H9 (cell line): ENCODE measurements at regions not wholly inside any gene's neighbourhood (a gene's known extent, or its start where the extent isn't known, plus 50 kb on each side); places are given as distances from the start of the nearest gene placed in this dataset.

ENCODE experiments used
- DNase-seq: peaks from one replicate; pipeline ENCODE4 v3.0.0-alpha.2; 2017
- H2AFZ ChIP-seq: one replicate; pipeline ENCODE4 v1.6.1; 2013; ENCODE audit warnings: mild to moderate bottlenecking, low read length, control low read depth, moderate library complexity
- H2AK5ac ChIP-seq: 2 replicates; pipeline ENCODE4 v1.6.1; 2013; ENCODE audit warnings: low read length, control low read depth, mixed read lengths; ENCODE audit not compliant: insufficient read length
- H2BK120ac ChIP-seq: one replicate; pipeline ENCODE4 v1.6.1; 2013; ENCODE audit warnings: low read depth, mild to moderate bottlenecking, low read length, control low read depth, inconsistent platforms; ENCODE audit not compliant: poor library complexity, severe bottlenecking
- H2BK12ac ChIP-seq: 2 replicates; pipeline ENCODE4 v1.6.1; 2013; ENCODE audit warnings: low read length, control low read depth, mixed read lengths, low read depth; ENCODE audit not compliant: insufficient read length
- H2BK15ac ChIP-seq: 2 replicates; pipeline ENCODE4 v1.6.1; 2013; ENCODE audit warnings: low read depth, low read length, control low read depth
- H2BK20ac ChIP-seq: one replicate; pipeline ENCODE4 v1.6.1; 2013; ENCODE audit warnings: low read depth, mild to moderate bottlenecking, low read length, control low read depth, inconsistent platforms; ENCODE audit not compliant: poor library complexity, severe bottlenecking
- H2BK5ac ChIP-seq: 2 replicates; pipeline ENCODE4 v1.6.1; 2013; ENCODE audit warnings: low read length, control low read depth, mixed read lengths; ENCODE audit not compliant: insufficient read length
- H3K14ac ChIP-seq: 2 replicates; pipeline ENCODE4 v1.6.1; 2013; ENCODE audit warnings: low read length, control low read depth; ENCODE audit not compliant: insufficient read depth
- H3K18ac ChIP-seq: 2 replicates; pipeline ENCODE4 v1.6.1; 2013; ENCODE audit warnings: low read depth, mild to moderate bottlenecking, mixed read lengths, low read length, control low read depth; ENCODE audit not compliant: insufficient read length
- H3K23ac ChIP-seq: 2 replicates; pipeline ENCODE4 v1.6.1; 2013; ENCODE audit warnings: low read length, control low read depth, mixed read lengths, low read depth; ENCODE audit not compliant: insufficient read length
- H3K23me2 ChIP-seq: 2 replicates; pipeline ENCODE4 v1.6.1; 2013; ENCODE audit warnings: low read depth, mild to moderate bottlenecking, mixed read lengths, low read length, control low read depth; ENCODE audit not compliant: insufficient read length, poor library complexity, severe bottlenecking
- H3K27ac ChIP-seq: 2 replicates; pipeline ENCODE4 v1.5.1; 2013; ENCODE audit warnings: low read length, control low read depth, mixed read lengths, low read depth; ENCODE audit not compliant: insufficient read length
- H3K27me3 ChIP-seq: 2 replicates; pipeline ENCODE4 v1.6.1; 2013; ENCODE audit warnings: low read length, control low read depth, inconsistent platforms; ENCODE audit not compliant: insufficient read depth
- H3K4ac ChIP-seq: 2 replicates; pipeline ENCODE4 v1.6.1; 2013; ENCODE audit warnings: low read depth, mild to moderate bottlenecking, control low read depth, inconsistent platforms, low read length, moderate library complexity
- H3K4me1 ChIP-seq: 2 replicates; pipeline ENCODE4 v1.6.1; 2013; ENCODE audit warnings: low read length, control low read depth, inconsistent platforms; ENCODE audit not compliant: insufficient read depth
- H3K4me2 ChIP-seq: 2 replicates; pipeline ENCODE4 v1.6.1; 2013; ENCODE audit warnings: low read length, control low read depth, mixed read lengths; ENCODE audit not compliant: insufficient read length, insufficient read depth
- H3K56ac ChIP-seq: 2 replicates; pipeline ENCODE4 v1.6.1; 2013; ENCODE audit warnings: low read depth, mild to moderate bottlenecking, mixed read lengths, low read length, control low read depth; ENCODE audit not compliant: insufficient read length
- H3K79me1 ChIP-seq: 2 replicates; pipeline ENCODE4 v1.6.1; 2013; ENCODE audit warnings: low read depth, mild to moderate bottlenecking, moderate library complexity, low read length, control low read depth, inconsistent platforms; ENCODE audit not compliant: insufficient read depth, poor library complexity, severe bottlenecking
- H3K79me2 ChIP-seq: 2 replicates; pipeline ENCODE4 v1.6.1; 2013; ENCODE audit warnings: low read length, control low read depth, inconsistent platforms; ENCODE audit not compliant: insufficient read depth
- H3K9ac ChIP-seq: 2 replicates; pipeline ENCODE4 v1.6.1; 2013; ENCODE audit warnings: low read length, control low read depth, mixed read lengths; ENCODE audit not compliant: insufficient read length; ENCODE audit errors: extremely low read depth
- H3K9me3 ChIP-seq: one replicate; pipeline ENCODE4 v1.6.1; 2013; ENCODE audit warnings: low read depth, low read length, inconsistent platforms; ENCODE audit not compliant: control insufficient read depth
- H3T11ph ChIP-seq: one replicate; pipeline ENCODE4 v1.6.1; 2013; ENCODE audit warnings: mild to moderate bottlenecking, low read length, control low read depth, inconsistent platforms
- H4K20me1 ChIP-seq: one replicate; pipeline ENCODE4 v1.6.1; 2013; ENCODE audit not compliant: control insufficient read depth, insufficient read length, insufficient read depth
- H4K5ac ChIP-seq: 2 replicates; pipeline ENCODE4 v1.6.1; 2013; ENCODE audit warnings: low read depth, mild to moderate bottlenecking, mixed read lengths, low read length, control low read depth; ENCODE audit not compliant: insufficient read length
- H4K8ac ChIP-seq: replicated peaks from 2 replicates; pipeline ENCODE4 v1.6.1; 2013; ENCODE audit warnings: low read length, control low read depth, mixed read lengths, low read depth; ENCODE audit not compliant: insufficient read length
- H4K91ac ChIP-seq: 2 replicates; pipeline ENCODE4 v1.6.1; 2013; ENCODE audit warnings: low read depth, mild to moderate bottlenecking, moderate library complexity, mixed read lengths, low read length, control low read depth; ENCODE audit not compliant: insufficient read length
- H3K27ac Mint-ChIP-seq, 3 experiments: 2 replicates in 2 of 3; 3 replicates in 1 of 3; pipeline ENCODE4 v1.8.0; 2020 to 2021; ENCODE audit warnings: mixed read lengths in 3 of 3, mild to moderate bottlenecking in 1 of 3, moderate library complexity in 1 of 3
- H3K27me3 Mint-ChIP-seq: 2 replicates; pipeline ENCODE4 v1.8.0; 2021; ENCODE audit warnings: low read depth, mild to moderate bottlenecking, moderate library complexity, mixed read lengths
- H3K36me3 Mint-ChIP-seq, 3 experiments: 2 replicates in 2 of 3; 3 replicates in 1 of 3; pipeline ENCODE4 v1.8.0; 2020 to 2021; ENCODE audit warnings: low read depth in 3 of 3, mixed read lengths in 3 of 3; ENCODE audit not compliant: insufficient read depth in 1 of 3
- H3K4me1 Mint-ChIP-seq, 2 experiments: 2 replicates each; pipeline ENCODE4 v1.8.0; 2020; ENCODE audit warnings: mixed read lengths in 2 of 2
- H3K4me3 Mint-ChIP-seq, 2 experiments: 2 replicates in 1 of 2; 3 replicates in 1 of 2; pipeline ENCODE4 v1.8.0; 2020 to 2021; ENCODE audit warnings: mild to moderate bottlenecking in 2 of 2, mixed read lengths in 2 of 2, moderate library complexity in 1 of 2
- H3K9me3 Mint-ChIP-seq, 2 experiments: 2 replicates in 1 of 2; 3 replicates in 1 of 2; pipeline ENCODE4 v1.8.0; 2020; ENCODE audit warnings: mild to moderate bottlenecking in 2 of 2, mixed read lengths in 2 of 2, moderate library complexity in 1 of 2
- CTCF ChIP-seq: fragments of 200-600 bp; sonication (generic); conservative IDR thresholded peaks from 3 replicates; pipeline ENCODE4 v1.8.0; 2021; ENCODE audit warnings: antibody characterized with exemption, mild to moderate bottlenecking
- WGBS: extraction: QIAGEN DNeasy Blood & Tissue Kit; methylation state at CpG from one replicate; pipeline ENCODE4 v1.1.7; 2013; ENCODE audit warnings: missing lambda C conversion rate, low lambda C conversion rate, mixed read lengths; ENCODE audit not compliant: insufficient read length; ENCODE audit errors: extremely low coverage; 5-methylcytosine and 5-hydroxymethylcytosine counted together

GRCh38 chr4:94036964-94037363 lies 170.7 kb upstream of the SMARCAD1 start:
- Histone ChIP-seq H3K27ac (no peak overlapping the region), H3K79me2 (no peaks in the 10 kb centered on the region), H2BK15ac (no peak overlapping the region), H4K5ac (no peak overlapping the region), H3K4me1 (no peaks in the 10 kb centered on the region; the same call in 1 of the 2 replicates), H2BK5ac (no peak overlapping the region), H3K79me1 (no peaks in the 10 kb centered on the region), H2AK5ac (no peak overlapping the region), H2BK12ac (no peak overlapping the region), H3K4ac (no peak overlapping the region), H4K20me1 (no peaks in the 10 kb centered on the region), H3T11ph (no peak overlapping the region), H3K23ac (no peak overlapping the region), H3K9ac (no peak overlapping the region), H3K4me2 (no peak overlapping the region), H3K9me3 (no peaks in the 10 kb centered on the region), H2BK120ac (no peak overlapping the region), H2BK20ac (no peak overlapping the region), H3K56ac (no peak overlapping the region), H3K18ac (no peak overlapping the region), H3K27me3 (no peaks in the 10 kb centered on the region), H2AFZ (no peak overlapping the region), H4K8ac (no peak overlapping the region), H4K91ac (no peak overlapping the region), H3K14ac (no peak overlapping the region), H3K23me2 (no peaks in the 10 kb centered on the region)
- no peak for TF ChIP-seq CTCF
- Mint-ChIP-seq H3K27ac (no peak overlapping the region), H3K9me3 (no peaks in the 10 kb centered on the region), H3K4me1 (peaks cover 6 to 9% of the 10 kb centered on the region in 2 experiments), H3K36me3 (no peaks in the 10 kb centered on the region), H3K4me3 (no peak overlapping the region), H3K27me3 (no peaks in the 10 kb centered on the region)
- DNase-seq: peak; percentile 30
- WGBS: no CpG with 5 or more reads among the region's 2 CpGs
